Bronchial epithelial cell (primary cell): ENCODE measurements at regions not wholly inside any gene's neighbourhood (a gene's known extent, or its start where the extent isn't known, plus 50 kb on each side); places are given as distances from the start of the nearest gene placed in this dataset.
"Not testable (repeated sequence)": the region's sequence is repeated elsewhere in the genome, so short reads cannot be mapped to it uniquely, and the experiment has no call there.

ENCODE experiments used
- DNase-seq: peaks from one replicate; pipeline ENCODE4 v3.0.0-alpha.2; 2010; ENCODE audit warnings: low read depth
- FAIRE-seq: peaks from 2 replicates; lab custom pipeline; 2011; peaks lifted over from hg19 to GRCh38; lab: Jason Lieb, UNC
- H3K27me3 ChIP-seq: 2 replicates; pipeline ENCODE4 v1.5.1; 2011; ENCODE audit warnings: low read length; ENCODE audit not compliant: control insufficient read depth, insufficient read depth
- H3K36me3 ChIP-seq: 2 replicates; pipeline ENCODE4 v1.5.1; 2011; ENCODE audit warnings: low read length; ENCODE audit not compliant: control insufficient read depth, insufficient read depth
- H3K4me3 ChIP-seq: 2 replicates; pipeline ENCODE4 v1.5.1; 2011; ENCODE audit warnings: mild to moderate bottlenecking, low read depth, low read length, control low read depth
- CTCF ChIP-seq: IDR thresholded peaks from 2 replicates; pipeline ENCODE4 v1.5.1; 2011; ENCODE audit warnings: mild to moderate bottlenecking, moderate library complexity, low read length, control low read depth, inconsistent platforms; ENCODE audit not compliant: insufficient read depth, severe bottlenecking

GRCh38 chr4:187128976-187129375 lies 405.3 kb upstream of the FAT1 start:
- no peak for TF ChIP-seq CTCF
- Histone ChIP-seq H3K4me3 (no peak overlapping the region), H3K27me3 (no peaks in the 10 kb centered on the region), H3K36me3 (no peaks in the 10 kb centered on the region)
- DNase-seq (peak; percentile 95), FAIRE-seq (no peak)

DNA sequence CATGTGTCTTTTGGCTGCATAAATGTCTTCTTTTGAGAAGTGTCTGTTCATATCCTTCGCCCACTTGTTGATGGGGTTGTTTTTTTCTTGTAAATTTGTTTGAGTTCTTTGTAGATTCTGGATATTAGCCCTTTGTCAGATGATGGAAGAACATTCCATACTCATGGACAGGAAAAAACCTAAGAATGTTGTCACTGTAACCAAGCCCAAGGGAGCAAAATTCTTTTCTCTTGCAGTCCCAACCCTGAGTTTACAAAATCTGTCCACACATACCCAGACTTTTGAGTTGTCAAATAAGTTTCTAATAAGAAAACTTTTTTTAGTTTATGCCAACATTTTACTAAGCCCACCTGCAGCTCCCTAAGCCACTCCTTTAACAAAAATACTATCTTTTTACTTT lies 408.2 kb upstream of the FAT1 start:
- not testable (repeated sequence) for DNase-seq, H3K36me3 ChIP-seq, H3K27me3 ChIP-seq, FAIRE-seq, H3K4me3 ChIP-seq

DNA sequence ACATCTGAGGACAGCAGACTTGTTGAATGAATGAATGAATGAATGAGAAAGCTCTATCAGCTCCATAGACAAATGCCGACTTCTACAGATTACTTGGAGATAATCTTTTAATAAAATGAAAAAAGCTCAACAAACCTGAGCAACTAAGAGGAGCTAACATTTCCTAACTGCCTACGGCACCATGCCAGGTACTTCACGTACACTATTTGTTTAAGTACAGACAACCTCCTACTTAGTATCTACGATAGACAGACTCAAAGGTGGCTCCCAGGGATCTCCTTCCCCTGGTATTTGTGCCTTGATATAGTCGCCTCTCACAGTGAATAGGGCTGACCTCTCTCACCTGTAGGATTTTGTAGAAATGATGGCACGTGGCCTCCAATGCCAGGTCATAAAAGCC lies 412.2 kb upstream of the FAT1 start:
- Histone ChIP-seq H3K4me3 (no peak overlapping the region), H3K36me3 (no peaks in the 10 kb centered on the region), H3K27me3 (no peaks in the 10 kb centered on the region)
- FAIRE-seq (no peak), DNase-seq (peak; percentile 36)
- no peak for TF ChIP-seq CTCF

GRCh38 chr4:187139141-187139540 lies 415.5 kb upstream of the FAT1 start:
- H3K27me3 ChIP-seq, result no peaks in the 10 kb centered on the region
- H3K4me3 ChIP-seq, result no peak overlapping the region
- no peaks in the 10 kb centered on the region for H3K36me3 ChIP-seq
- no peak for TF ChIP-seq CTCF
- no peak for FAIRE-seq
- no peak for DNase-seq

DNA sequence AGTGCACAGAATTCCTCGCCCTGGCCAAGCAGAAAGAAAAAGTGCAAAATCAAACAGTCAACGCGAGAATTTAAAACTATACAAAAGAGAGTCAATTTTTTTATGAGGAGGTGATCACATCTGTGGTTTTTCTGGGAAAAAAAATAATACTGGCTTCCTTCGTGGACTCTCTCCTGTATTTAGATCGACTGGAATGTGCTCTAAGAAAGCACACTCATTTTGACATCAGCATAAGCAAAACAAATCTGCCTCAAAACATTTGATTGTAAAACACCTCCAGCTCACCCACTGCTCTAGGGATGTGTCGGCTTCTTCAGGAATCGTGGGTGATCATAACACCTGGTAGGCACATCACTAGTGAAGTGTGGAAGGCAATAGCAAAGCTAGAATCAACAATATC lies 417.4 kb upstream of the FAT1 start:
- Histone ChIP-seq H3K27me3 (no peaks in the 10 kb centered on the region), H3K36me3 (no peaks in the 10 kb centered on the region), H3K4me3 (no peak overlapping the region)
- no peak for DNase-seq
- no peak for TF ChIP-seq CTCF
- FAIRE-seq, result peak; percentile 47

DNA sequence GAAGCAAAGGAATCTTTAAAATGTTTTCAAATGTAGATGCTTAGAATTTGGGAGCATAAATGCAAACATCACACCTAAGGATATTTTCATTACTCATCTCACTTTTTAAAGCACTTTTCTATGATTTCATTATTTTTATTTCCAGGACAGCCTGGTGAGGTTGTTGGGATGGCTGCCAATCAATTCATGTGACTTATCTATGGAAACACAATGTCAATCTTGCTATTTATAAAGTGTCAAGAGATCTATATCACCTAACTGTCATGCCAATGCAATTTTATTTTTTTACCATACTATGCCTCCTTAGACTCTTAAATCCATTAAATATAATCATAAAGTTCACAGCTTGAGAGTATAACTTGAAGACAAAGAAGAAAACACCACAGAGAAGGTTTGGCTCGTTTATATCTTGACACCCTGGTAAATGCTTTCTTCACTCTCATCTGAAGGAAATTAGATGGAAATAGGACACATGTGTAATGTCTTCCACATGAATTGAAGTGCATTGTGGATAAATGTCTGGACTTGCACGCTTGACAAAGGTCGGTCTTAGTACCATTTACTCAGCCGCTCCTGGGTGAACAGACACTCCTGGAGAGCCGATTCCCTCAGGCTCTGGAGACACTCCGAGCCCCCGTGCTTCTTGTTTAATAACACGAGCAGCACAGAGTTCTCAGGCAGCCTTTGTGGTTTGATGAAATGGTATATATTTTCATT lies 425.7 kb upstream of the FAT1 start:
- Histone ChIP-seq H3K27me3 (no peaks in the 10 kb centered on the region), H3K4me3 (no peak overlapping the region), H3K36me3 (no peaks in the 10 kb centered on the region)
- no peak for FAIRE-seq
- peak; percentile 26 for DNase-seq
- TF ChIP-seq CTCF, result no peak
